ENCODE measurements at regions not wholly inside any gene's neighbourhood (a gene's known extent, or its start where the extent isn't known, plus 50 kb on each side); places are given as distances from the start of the nearest gene placed in this dataset.

DNA sequence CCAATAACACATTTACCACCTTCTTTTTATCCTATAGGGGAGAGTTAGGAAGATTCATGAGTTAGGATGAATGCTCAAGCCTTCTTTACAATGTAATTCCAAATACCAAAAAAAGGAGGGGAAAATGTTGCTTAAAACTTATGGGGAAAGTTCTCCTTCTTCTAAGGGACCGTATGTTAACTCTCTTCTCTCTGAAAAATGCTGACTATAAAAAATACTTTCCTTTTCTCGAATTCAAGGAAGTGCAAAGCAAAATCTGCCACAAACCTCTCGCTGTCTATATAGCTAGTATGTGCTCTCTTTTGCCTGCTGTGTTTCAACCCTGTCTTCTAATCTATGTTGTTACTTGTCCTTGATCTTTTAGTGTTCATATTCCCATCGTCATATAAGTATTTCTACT, 768.6 kb upstream of the C9orf72 start:
- H3K27ac ChIP-seq (ENCODE audit: insufficient read length, low read depth, low read length), result no peak overlapping the region
- no peak overlapping the region for H2AK5ac ChIP-seq (ENCODE audit: insufficient read length, low read length)
- no peak overlapping the region for H4K8ac ChIP-seq (replicated peaks; ENCODE audit: insufficient read length, low read depth, low read length)
- no peak overlapping the region for H3K23ac ChIP-seq (ENCODE audit: insufficient read length, low read depth, low read length)
- no peaks in the 10 kb centered on the region for H3K27me3 Mint-ChIP-seq (ENCODE audit: low read depth)
- WGBS (ENCODE audit: extremely low coverage, insufficient read length, low lambda C conversion rate), result no CpG with 5 or more reads among the region's 4 CpGs
- no peaks in the 10 kb centered on the region for H3K79me2 ChIP-seq (ENCODE audit: insufficient read depth, low read length)
- no peaks in the 10 kb centered on the region for H3K4me1 Mint-ChIP-seq
- no peak overlapping the region for H2BK20ac ChIP-seq (ENCODE audit: low read depth, low read length, poor library complexity, severe bottlenecking)
- no peak overlapping the region for H3T11ph ChIP-seq (ENCODE audit: low read length)
- H3K9me3 Mint-ChIP-seq, result peaks cover 4 to 8% of the 10 kb centered on the region in 2 experiments; a peak in 4 of 5 replicates
- H3K4me2 ChIP-seq (ENCODE audit: insufficient read depth, insufficient read length, low read length), result no peak overlapping the region
- H3K4me1 ChIP-seq (ENCODE audit: insufficient read depth, low read length), result no peaks in the 10 kb centered on the region
- H3K27ac Mint-ChIP-seq, result no peak overlapping the region
- H3K27me3 ChIP-seq (ENCODE audit: insufficient read depth, low read length), result no peaks in the 10 kb centered on the region
- H3K4ac ChIP-seq (ENCODE audit: low read depth, low read length), result no peak overlapping the region
- H3K9me3 ChIP-seq (ENCODE audit: control insufficient read depth, low read depth, low read length), result no peaks in the 10 kb centered on the region
- H3K23me2 ChIP-seq (ENCODE audit: insufficient read length, low read depth, low read length, poor library complexity, severe bottlenecking), result no peaks in the 10 kb centered on the region
- H3K18ac ChIP-seq (ENCODE audit: insufficient read length, low read depth, low read length), result no peak overlapping the region
- no peaks in the 10 kb centered on the region for H3K79me1 ChIP-seq (ENCODE audit: insufficient read depth, low read depth, low read length, poor library complexity, severe bottlenecking)
- H3K4me3 Mint-ChIP-seq, result no peak overlapping the region
- H3K14ac ChIP-seq (ENCODE audit: insufficient read depth, low read length), result no peak overlapping the region
- H4K91ac ChIP-seq (ENCODE audit: insufficient read length, low read depth, low read length), result no peak overlapping the region
- no peak overlapping the region for H2BK12ac ChIP-seq (ENCODE audit: insufficient read length, low read depth, low read length)
- no peak overlapping the region for H3K56ac ChIP-seq (ENCODE audit: insufficient read length, low read depth, low read length)
- H3K9ac ChIP-seq (ENCODE audit: extremely low read depth, insufficient read length, low read length), result no peak overlapping the region
- no peak for DNase-seq
- H2BK15ac ChIP-seq (ENCODE audit: low read depth, low read length), result no peak overlapping the region
- no peak overlapping the region for H4K5ac ChIP-seq (ENCODE audit: insufficient read length, low read depth, low read length)
- no peak overlapping the region for H2AFZ ChIP-seq (ENCODE audit: low read length)
- H3K36me3 Mint-ChIP-seq (ENCODE audit: insufficient read depth in 1 of 3, low read depth in 3 of 3), result peaks cover 0 to 8% (median 3%) of the 10 kb centered on the region in 3 experiments; a peak in 5 of 7 replicates
- no peaks in the 10 kb centered on the region for H4K20me1 ChIP-seq (ENCODE audit: control insufficient read depth, insufficient read depth, insufficient read length)
- H2BK5ac ChIP-seq (ENCODE audit: insufficient read length, low read length), result no peak overlapping the region
- TF ChIP-seq CTCF (conservative IDR thresholded peaks at IDR 0.05), result no peak
- no peak overlapping the region for H2BK120ac ChIP-seq (ENCODE audit: low read depth, low read length, poor library complexity, severe bottlenecking)

All from H9 (cell line).